ENCODE measurements at regions not wholly inside any gene's neighbourhood (a gene's known extent, or its start where the extent isn't known, plus 50 kb on each side); places are given as distances from the start of the nearest gene placed in this dataset.

DNA sequence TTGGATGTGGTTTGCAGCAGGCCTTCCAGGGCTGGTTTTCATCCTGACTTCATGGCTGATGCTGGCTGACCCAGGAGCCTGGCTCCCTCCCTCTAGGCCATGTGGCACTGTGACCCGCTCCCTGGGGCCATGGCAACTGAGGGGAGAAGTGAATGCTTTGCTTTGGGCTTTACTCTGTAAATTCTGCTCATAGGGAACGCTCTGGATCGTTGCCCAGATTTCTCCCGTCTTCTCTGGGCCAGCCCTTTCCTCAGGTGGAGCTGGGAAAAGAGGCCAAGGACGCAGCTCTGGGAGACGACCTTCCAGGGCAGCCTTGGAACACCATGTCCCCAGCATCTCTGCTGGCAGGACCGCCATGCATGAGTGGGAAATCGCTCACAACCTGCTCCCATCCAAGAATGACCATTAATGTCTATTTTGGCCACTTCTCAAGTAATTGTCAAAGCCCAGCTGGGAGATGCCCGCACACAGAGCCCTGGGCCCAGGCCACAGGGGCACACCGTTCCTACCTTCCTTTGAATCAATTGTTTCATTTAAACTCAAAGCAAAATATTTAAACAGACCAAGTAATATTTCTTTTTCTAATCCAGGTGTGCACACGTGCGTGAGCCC lies 321.8 kb downstream of the TEX29 start:
- H3K4me2 ChIP-seq (ENCODE audit: low read length) = no peak overlapping the region
- H3K9me3 ChIP-seq (ENCODE audit: control insufficient read depth, low read length) = no peaks in the 10 kb centered on the region
- no peak overlapping the region for H3K4me3 ChIP-seq (ENCODE audit: low read depth, low read length)
- TF ChIP-seq, protein P1, sequence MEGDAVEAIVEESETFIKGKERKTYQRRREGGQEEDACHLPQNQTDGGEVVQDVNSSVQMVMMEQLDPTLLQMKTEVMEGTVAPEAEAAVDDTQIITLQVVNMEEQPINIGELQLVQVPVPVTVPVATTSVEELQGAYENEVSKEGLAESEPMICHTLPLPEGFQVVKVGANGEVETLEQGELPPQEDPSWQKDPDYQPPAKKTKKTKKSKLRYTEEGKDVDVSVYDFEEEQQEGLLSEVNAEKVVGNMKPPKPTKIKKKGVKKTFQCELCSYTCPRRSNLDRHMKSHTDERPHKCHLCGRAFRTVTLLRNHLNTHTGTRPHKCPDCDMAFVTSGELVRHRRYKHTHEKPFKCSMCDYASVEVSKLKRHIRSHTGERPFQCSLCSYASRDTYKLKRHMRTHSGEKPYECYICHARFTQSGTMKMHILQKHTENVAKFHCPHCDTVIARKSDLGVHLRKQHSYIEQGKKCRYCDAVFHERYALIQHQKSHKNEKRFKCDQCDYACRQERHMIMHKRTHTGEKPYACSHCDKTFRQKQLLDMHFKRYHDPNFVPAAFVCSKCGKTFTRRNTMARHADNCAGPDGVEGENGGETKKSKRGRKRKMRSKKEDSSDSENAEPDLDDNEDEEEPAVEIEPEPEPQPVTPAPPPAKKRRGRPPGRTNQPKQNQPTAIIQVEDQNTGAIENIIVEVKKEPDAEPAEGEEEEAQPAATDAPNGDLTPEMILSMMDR (IDR thresholded peaks at IDR 0.05) = no peak
- no peaks in the 10 kb centered on the region for H3K79me2 ChIP-seq
- no peaks in the 10 kb centered on the region for H3K36me3 ChIP-seq (ENCODE audit: control insufficient read depth, insufficient read depth, low read length)
- H3K4me1 ChIP-seq = no peaks in the 10 kb centered on the region
- H2AFZ ChIP-seq = no peak overlapping the region
- H3K27me3 ChIP-seq (ENCODE audit: control insufficient read depth, insufficient read depth, low read length) = no peaks in the 10 kb centered on the region
- H3K27ac ChIP-seq = no peak overlapping the region
- no peak overlapping the region for H3K9ac ChIP-seq

DNA sequence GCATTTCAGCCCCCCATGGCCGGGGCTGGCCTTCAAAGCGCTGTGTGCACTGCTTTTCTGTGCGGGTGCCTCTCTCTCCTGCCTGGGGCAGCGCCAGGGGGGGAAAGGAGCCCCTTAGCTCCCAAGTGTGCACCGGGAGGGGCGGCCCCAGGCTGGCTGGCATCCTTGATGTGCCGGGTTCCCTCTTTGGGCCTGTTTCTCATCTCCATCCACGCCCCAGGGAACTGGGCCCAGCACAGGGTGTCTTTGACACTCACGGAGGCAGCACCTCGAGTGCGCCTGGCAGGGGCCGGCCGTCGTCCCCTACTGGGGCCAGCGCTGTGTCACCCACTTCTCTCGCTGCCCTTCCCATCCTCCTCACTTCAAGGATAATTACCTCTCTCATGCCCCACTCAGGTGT lies 324.3 kb downstream of the TEX29 start:
- Histone ChIP-seq H3K27me3 (ENCODE audit: control insufficient read depth, insufficient read depth, low read length) (no peaks in the 10 kb centered on the region), H3K36me3 (ENCODE audit: control insufficient read depth, insufficient read depth, low read length) (no peaks in the 10 kb centered on the region), H3K9ac (no peak overlapping the region), H3K4me1 (no peaks in the 10 kb centered on the region), H3K79me2 (no peaks in the 10 kb centered on the region), H3K9me3 (ENCODE audit: control insufficient read depth, low read length) (no peaks in the 10 kb centered on the region), H3K4me3 (ENCODE audit: low read depth, low read length) (no peak overlapping the region), H2AFZ (no peak overlapping the region), H3K4me2 (ENCODE audit: low read length) (no peak overlapping the region), H3K27ac (no peak overlapping the region)
- TF ChIP-seq, protein P1 (IDR thresholded peaks at IDR 0.05) = no peak

DNA sequence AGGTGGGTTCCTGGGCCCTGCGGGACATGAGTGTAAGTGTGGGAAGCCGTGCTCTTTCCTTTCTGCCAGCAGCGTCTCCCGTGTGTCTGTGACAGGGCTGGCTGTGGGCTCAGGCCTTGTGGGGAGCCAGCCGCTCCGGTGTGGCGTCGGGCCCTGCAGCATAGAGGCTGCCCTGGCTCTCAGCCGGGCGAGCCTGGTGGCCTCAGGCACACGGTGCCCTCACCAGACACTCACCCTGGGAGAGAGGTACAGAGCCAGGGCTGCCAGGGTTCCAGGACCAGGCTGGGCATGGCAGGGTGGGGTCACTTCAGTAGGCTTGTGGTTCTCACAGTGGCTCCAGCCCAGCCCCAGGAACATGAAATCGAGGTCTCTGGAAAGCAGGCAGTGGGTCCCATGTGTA lies 324.8 kb downstream of the TEX29 start:
- H3K27ac ChIP-seq = no peak overlapping the region
- H3K9me3 ChIP-seq (ENCODE audit: control insufficient read depth, low read length) = no peaks in the 10 kb centered on the region
- no peak overlapping the region for H3K4me2 ChIP-seq (ENCODE audit: low read length)
- no peaks in the 10 kb centered on the region for H3K27me3 ChIP-seq (ENCODE audit: control insufficient read depth, insufficient read depth, low read length)
- H3K4me3 ChIP-seq (ENCODE audit: low read depth, low read length) = no peak overlapping the region
- H3K79me2 ChIP-seq = no peaks in the 10 kb centered on the region
- no peak overlapping the region for H2AFZ ChIP-seq
- no peak overlapping the region for H3K9ac ChIP-seq
- H3K4me1 ChIP-seq = no peaks in the 10 kb centered on the region
- TF ChIP-seq, protein P1 (IDR thresholded peaks at IDR 0.05) = no peak
- no peaks in the 10 kb centered on the region for H3K36me3 ChIP-seq (ENCODE audit: control insufficient read depth, insufficient read depth, low read length)

DNA sequence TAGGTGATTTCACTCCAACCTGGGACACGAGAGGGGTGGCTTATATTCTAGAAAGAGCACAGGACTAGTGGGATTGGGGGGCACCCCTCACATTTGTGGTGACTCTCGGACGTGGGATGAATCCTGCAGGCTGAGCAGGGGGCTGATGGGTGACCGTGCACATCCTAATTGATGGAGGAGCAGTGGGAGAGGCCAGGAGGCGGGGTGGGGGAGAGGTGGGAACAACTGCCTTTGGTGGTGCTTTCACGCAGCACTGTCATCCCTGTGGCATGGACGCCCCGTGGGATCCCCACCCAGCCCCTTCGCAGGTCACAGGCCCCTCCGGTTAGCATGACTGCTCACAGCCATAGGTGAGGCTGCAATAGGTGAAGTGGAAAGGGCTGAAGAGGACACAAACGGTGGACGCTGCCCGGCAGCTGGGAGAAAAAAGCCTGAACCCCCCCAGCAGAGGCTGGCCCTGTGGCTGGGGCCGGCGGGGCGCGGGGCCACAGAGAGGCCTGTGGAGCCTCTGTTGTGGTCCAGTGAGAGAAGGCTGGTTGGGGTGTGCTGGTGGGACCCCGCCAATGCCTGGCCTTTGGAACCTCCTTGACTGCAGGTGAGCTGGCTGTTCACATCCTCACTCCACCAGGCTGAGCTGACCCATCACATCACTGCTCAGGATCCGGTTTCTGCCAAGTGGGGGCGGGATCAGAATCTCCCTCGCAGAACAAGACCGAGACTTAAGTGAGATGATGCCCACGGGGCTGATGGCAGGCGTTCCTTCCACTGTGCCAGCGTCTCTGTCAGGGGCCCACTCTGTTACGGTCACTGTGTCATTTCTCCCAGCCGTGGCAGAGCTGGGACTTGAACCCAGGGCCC lies 325.4 kb downstream of the TEX29 start:
- TF ChIP-seq, protein P1 (IDR thresholded peaks at IDR 0.05) = no peak
- Histone ChIP-seq H3K4me2 (ENCODE audit: low read length) (no peak overlapping the region), H2AFZ (no peak overlapping the region), H3K4me1 (no peaks in the 10 kb centered on the region), H3K27ac (no peak overlapping the region), H3K27me3 (ENCODE audit: control insufficient read depth, insufficient read depth, low read length) (no peaks in the 10 kb centered on the region), H3K9me3 (ENCODE audit: control insufficient read depth, low read length) (no peaks in the 10 kb centered on the region), H3K9ac (no peak overlapping the region), H3K79me2 (no peaks in the 10 kb centered on the region), H3K4me3 (ENCODE audit: low read depth, low read length) (no peak overlapping the region), H3K36me3 (ENCODE audit: control insufficient read depth, insufficient read depth, low read length) (no peaks in the 10 kb centered on the region)
